HG02981 (cell line): ENCODE measurements at regions not wholly inside any gene's neighbourhood (a gene's known extent, or its start where the extent isn't known, plus 50 kb on each side); places are given as distances from the start of the nearest gene placed in this dataset.
A peak's percentile ranks its signal among the peaks of the same experiment; 100 is the strongest.
"Not testable (repeated sequence)": the region's sequence is repeated elsewhere in the genome, so short reads cannot be mapped to it uniquely, and the experiment has no call there.

Experiments used
- ATAC-seq: cut with Tn5 transposase; IDR thresholded peaks from one replicate; pipeline ENCODE4 v1.9.1; 2021; ENCODE audit warnings: mild to moderate bottlenecking, moderate library complexity; ENCODE audit not compliant: unreplicated experiment

DNA sequence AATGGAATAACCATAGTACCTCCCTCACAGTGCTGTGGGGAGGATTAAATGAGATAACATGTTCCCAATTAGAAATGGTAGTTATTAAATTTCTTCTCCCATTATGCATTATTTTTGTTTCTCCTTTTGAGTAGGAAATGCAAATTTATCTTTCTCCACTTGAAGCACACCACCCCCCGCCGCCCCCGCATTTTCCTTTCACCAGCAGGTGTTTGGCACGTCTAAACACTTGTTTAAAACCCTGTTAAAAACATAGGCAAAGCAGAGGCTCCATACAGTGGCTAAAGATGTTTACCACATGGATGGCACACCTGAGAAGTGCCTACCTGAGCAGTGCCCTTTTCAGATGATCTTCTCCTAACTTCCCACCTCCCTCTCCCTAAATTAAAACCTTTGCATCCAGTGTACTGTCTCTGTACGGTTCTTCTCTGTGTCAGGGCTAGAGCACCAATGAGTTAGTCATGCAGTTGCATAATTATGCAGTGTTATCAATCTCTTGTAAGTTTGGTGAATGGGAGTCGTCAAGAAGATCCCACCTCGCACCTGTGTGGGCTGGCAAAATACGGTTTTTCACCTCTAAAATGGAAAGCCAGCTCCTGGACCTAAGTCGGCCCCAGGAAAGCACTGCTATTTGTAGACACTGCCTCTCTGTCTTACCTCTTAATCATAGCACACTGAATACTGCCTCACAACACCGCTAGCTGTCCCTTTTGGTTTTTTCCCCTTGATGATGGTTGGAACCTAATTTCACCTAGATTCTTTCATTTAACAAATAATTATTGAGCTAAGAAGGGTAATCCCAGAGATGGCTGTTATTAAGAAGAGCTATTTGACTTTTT, 122.0 kb downstream of the CT47B1 start:
- ATAC-seq, result no peak

DNA sequence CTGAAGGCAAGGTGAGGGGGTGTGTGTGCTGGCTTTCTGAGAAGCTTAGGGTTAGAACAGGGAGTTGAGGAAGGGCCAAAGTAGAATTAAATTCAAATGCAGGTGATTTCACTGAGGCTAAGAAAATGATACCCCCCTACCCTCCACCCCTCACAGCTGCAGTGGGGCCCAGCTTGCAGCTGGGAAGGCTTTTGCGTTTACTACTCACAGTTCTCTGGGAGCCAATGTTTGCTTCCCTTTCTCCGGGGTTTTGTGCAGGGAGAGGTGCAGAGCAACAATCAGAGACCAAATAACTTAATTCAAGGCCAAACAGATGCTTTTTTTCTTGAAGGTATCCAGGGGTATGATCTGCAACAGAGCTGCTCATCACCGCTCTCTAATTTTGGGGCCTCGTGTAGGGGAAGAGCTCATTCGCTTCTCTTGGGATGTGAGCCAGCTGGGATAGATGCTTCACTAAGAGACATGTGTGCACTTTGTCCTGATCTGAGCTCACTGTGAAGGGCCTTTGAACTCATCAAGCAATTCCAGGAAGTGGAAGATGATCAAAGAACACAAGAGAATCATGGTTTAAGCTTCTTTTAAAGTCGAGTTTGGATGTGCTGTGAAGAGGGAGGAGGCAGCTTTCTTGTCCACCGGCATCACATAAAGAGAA, 122.7 kb upstream of the C1GALT1C1 start:
- no peak for ATAC-seq

- no peak for ATAC-seq
Observed at GRCh38 chrX:120751683-120752082, 121.8 kb upstream of the C1GALT1C1 start.

DNA sequence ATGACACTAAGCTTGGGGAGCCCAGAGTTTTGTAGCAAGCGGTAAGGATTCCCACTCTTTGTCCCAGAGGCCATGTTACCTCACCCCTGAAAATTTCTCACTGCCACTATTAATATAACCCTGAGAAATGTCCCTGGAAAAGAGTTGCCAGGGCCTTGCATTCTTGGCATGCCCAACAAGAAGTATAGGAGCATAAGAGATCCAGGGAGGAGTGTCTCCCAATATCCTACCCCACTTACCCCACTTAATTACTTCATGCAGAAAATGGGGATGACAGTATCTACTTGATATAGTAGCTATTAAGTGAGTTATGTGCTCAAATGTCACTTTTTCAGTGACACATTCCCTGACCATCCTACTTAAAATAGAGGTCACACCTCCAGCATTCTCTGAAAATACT, 120.5 kb upstream of the C1GALT1C1 start:
- ATAC-seq, result no peak

- peak; percentile 79 for ATAC-seq
Observed at GRCh38 chrX:120749141-120749846, 119.4 kb upstream of the C1GALT1C1 start.

DNA sequence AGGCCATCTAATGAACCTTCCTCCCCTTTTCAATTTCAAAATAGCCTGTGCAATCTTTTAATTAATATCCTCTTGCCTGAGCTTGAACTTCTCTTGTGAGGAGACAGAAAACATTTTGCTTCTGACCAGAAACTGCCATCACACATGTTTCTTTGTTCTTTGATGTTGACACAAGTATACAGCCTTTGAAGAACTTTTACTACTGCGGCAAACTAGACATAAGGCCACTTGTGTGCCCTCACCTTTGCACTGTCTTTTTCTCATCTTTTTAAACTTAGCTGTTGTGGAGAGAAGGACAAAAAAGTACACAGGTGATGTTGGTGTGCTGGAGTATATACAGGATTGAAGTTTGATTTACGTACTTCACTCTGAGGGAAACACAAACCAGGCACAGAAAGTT, 116.3 kb upstream of the C1GALT1C1 start:
- ATAC-seq, result no peak

DNA sequence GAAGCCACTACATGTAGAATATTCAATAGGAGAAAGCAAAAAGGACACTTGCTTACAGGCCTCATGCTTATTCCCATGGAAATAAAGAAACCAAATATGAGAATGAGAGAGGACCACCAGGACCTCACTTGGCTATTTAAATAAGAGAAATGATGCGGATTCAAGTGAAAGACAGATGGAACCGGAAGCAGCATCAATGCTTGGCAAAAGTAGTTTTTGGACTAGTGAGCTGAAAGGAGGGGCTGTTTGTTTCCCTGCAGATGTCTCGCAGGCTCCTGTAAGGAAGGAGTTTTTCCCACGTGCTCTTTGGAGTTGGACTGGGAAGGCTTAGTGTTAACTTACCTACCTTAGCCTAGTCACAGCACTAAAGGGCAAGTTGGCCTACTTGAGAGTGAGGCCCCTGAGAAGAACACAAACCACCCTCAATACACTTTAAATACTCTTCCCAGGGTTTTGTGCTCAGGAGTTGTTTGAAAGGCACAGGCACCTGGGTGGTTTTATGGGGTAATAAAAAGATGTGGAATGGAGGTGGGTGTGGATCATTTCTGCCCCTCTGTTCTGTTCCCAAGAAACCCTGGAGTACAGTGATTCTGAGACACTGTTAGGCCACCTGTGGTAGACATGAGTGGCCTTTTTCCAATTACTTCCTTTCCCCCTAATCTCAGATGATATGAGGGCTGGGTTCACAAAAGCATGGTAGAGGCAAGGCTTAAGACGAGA, 113.3 kb upstream of the C1GALT1C1 start:
- no peak for ATAC-seq

- ATAC-seq, result no peak
Observed at GRCh38 chrX:120741452-120741851, 111.6 kb upstream of the C1GALT1C1 start.

DNA sequence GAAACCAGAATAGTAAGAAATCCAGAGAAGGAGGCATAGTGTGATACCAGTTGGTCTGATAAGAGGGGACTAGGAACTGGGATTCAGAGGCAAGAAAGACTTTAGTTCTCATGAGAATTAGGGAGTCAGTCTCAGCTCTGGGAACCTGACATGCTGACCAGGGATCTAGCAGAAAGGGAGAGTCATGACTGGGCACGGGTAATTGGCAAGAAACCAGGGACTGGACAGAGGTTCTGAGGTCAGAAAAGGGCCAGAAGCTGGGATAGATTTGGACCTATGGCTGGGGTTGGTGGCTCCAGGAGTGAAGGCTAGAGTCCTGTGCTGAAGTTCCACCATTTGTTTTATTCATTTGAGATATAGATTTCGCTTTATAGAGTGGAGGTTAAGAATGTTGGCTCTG, 110.2 kb upstream of the C1GALT1C1 start:
- ATAC-seq, result no peak

- no peak for ATAC-seq
Observed at GRCh38 chrX:120739300-120739699, 109.4 kb upstream of the C1GALT1C1 start.

DNA sequence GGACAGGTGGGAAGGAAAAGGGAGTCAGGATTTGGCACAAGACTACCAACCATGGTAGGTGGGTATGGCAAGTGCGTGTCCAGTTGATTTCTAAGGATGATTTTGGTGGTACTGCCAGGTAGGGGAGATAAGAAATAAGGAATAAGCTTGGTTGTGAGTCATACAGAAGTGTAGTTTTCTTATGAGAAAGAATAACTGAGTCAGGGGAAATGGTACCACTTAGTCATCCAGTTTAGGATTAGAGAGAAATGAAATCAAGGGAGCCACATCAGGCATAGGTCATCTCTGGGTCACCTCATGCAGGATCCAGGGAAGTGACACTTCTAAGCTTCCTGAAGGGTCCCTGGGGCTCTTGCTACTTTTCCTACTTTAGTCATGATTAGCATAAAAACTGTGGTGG, 107.1 kb upstream of the C1GALT1C1 start:
- ATAC-seq, result no peak

GRCh38 chrX:120735966-120736365, 106.1 kb upstream of the C1GALT1C1 start:
- ATAC-seq, result no peak

GRCh38 chrX:120732879-120733278, 103.0 kb upstream of the C1GALT1C1 start:
- no peak for ATAC-seq

GRCh38 chrX:120732461-120732860, 102.6 kb upstream of the C1GALT1C1 start:
- no peak for ATAC-seq

- no peak for ATAC-seq
Observed at GRCh38 chrX:120731386-120731785, 101.5 kb upstream of the C1GALT1C1 start.

DNA sequence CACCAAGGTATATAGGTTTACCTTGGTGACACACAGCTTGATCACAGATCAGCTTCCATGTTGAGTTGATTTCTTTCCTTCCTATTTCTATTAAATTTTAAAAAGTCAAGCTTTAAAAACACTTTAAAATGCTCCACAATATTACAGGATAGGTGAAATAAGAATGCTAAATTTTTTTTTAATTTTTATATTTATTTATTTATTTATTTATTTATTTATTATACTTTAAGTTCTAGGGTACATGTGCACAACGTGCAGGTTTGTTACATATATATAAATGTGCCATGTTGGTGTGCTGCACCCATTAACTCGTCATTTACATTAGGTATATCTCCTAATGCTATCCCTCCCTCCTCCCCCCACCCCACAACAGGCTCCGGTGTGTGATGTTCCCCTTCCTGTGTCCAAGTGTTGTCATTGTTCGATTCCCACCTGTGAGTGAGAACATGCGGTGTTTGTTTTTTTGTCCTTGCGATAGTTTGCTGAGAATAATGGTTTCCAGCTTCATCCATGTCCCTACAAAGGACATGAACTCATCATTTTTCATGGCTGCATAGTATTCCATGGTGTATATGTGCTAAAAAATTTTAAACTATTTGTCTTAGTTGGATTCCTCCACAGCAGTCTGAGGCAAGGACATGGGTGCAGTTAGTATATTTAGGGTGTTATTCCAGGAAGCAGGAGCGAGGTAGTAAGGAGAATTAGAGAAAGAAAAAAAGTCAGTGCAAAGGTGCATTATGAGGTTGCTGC, 99.8 kb upstream of the C1GALT1C1 start:
- not testable (repeated sequence) for ATAC-seq

DNA sequence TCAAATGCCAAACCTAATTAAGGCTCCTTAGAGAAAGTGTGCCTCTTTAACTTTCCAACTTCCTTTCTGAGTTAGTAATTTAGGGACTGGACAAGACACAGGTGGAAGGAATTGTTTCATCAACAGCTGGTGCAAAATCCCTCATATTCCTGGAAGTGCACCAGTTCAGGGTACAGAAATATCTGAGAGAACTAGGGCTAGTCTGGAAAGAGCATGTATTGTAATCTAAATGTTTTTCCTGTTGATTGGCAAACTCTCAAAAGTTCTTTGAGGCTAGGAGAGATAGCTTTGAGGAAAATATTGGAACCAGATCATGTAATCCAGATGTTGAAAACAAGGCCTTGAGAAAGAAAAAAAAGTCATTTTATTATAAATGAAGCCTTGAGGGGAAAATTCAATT, 98.1 kb upstream of the C1GALT1C1 start:
- ATAC-seq, result no peak

DNA sequence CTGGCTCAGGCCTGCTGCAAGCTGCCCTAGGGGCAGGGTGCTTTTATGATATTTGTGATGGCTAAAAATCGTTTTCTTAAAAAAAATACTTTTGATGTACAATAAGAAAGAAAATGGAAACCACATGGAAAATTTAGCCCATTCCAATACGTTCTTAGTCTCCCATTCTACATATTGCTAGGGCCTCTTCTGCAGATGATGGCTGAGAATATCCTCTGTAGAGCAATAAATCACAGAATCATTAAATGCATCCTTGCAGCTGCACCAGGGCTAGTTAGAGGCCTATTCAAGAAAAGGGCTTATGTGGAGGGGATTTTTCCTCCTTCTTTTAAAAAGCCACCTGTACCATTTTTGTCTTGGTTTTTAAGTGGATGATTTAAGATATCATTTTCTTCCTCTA, 97.6 kb upstream of the C1GALT1C1 start:
- ATAC-seq, result no peak

GRCh38 chrX:120726294-120726693, 96.4 kb upstream of the C1GALT1C1 start:
- ATAC-seq, result peak; percentile 99

- peak; percentile 31 for ATAC-seq
Observed at GRCh38 chrX:120725874-120726273, 96.0 kb upstream of the C1GALT1C1 start.
